ENCODE measurements at regions not wholly inside any gene's neighbourhood (a gene's known extent, or its start where the extent isn't known, plus 50 kb on each side); places are given as distances from the start of the nearest gene placed in this dataset.

DNA sequence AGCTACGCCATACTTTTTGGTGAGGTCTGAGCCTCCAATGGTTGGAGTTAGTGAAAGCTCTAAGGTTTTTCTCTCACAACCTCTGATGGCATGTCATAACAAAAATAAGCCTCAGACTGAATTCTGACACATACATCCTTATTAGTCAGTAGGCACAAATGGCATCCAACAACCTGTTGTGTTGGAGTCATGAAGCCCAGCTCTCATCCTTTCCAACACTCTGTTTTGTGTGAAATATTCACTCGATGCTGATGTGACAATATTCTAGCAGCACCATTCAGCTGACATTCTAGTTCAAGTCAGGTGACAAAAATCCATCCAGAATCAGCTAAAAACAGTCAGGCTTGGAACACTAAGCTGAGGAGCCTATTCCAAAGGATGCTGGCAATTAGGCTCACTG lies 603.2 kb upstream of the ID2 start:
- H3K36me3 Mint-ChIP-seq (ENCODE audit: low read depth): peaks cover 7% of the 10 kb centered on the region
- H3K4me1 Mint-ChIP-seq (ENCODE audit: low read depth): peaks cover 20% of the 10 kb centered on the region
- H3K9me3 Mint-ChIP-seq: peaks cover 9% of the 10 kb centered on the region
- no peaks in the 10 kb centered on the region for H3K27me3 Mint-ChIP-seq
- intact Hi-C loops (cut with micrococcal nuclease): no loop called here
- no peak overlapping the region for H3K4me3 Mint-ChIP-seq
- H3K27ac Mint-ChIP-seq: no peak overlapping the region

DNA sequence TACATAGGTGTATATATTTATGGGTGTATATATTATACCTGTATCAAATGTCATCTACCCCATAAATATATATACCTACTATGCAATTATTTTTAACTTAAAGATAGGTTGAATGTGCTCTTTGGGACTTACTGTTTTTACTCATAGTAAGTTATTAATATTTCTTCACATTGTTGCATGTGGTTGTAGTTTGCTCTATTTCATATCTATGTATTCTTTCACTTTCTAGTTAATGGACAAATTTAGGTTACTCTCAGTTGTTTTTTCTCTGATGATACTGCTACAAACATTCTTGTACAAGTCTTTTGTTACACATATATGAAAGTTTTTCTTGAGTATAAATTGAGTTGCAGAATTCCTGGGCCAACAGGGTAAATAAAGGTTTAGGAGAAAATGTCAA lies 601.8 kb upstream of the ID2 start:
- Mint-ChIP-seq H3K4me1 (ENCODE audit: low read depth) (peaks cover 20% of the 10 kb centered on the region), H3K4me3 (no peak overlapping the region), H3K9me3 (peaks cover 9% of the 10 kb centered on the region), H3K27ac (no peak overlapping the region), H3K36me3 (ENCODE audit: low read depth) (peaks cover 7% of the 10 kb centered on the region), H3K27me3 (no peaks in the 10 kb centered on the region)
- intact Hi-C loops (cut with micrococcal nuclease): no loop called here

DNA sequence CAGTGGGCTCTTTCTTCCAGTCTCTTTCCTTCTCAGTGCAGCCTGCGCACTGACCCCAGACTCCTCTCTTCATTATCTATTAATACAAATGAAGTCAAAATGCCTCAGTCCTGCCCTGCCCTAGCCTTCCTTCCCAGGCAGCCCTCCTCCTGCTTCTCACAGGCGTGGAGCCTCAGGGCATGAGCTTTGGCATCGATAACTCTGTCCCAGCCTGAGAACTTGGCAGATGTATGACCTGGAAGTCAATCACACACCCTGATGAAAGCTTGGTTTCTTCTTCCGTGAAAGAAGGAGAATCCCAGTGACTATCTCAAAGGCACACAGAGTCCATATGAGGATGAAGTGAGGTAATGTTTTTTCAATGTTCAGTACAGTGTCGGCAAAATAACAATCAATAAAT lies 600.7 kb upstream of the ID2 start:
- H3K36me3 Mint-ChIP-seq (ENCODE audit: low read depth): peaks cover 7% of the 10 kb centered on the region
- H3K4me1 Mint-ChIP-seq (ENCODE audit: low read depth): peaks cover 12% of the 10 kb centered on the region
- no peak overlapping the region for H3K4me3 Mint-ChIP-seq
- peaks cover 9% of the 10 kb centered on the region for H3K9me3 Mint-ChIP-seq
- no peaks in the 10 kb centered on the region for H3K27me3 Mint-ChIP-seq
- H3K27ac Mint-ChIP-seq: peak overlapping the region; percentile 47
- intact Hi-C loops (cut with micrococcal nuclease): no loop called here

DNA sequence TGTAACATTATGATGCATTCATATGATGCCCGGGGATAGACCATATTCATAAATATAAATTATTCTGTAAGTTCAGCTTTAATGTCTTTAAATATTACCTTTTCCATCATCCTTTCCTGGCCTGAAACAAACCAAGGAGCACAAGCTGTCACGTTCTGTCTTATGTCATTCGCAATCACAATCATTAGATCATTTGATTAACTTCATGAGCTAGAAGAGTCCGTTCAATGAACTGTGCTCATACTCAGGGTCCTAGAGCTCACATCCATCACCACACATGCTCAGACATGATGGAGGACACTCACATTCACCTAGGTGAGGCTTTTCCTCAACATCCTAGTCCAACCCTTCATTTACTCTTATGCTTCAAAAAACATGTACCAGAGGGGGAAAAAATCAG lies 599.0 kb upstream of the ID2 start:
- no peaks in the 10 kb centered on the region for H3K27me3 Mint-ChIP-seq
- H3K27ac Mint-ChIP-seq: no peak overlapping the region
- intact Hi-C loops (cut with micrococcal nuclease): no loop called here
- peaks cover 17% of the 10 kb centered on the region for H3K4me1 Mint-ChIP-seq (ENCODE audit: low read depth)
- no peaks in the 10 kb centered on the region for H3K9me3 Mint-ChIP-seq
- H3K4me3 Mint-ChIP-seq: no peak overlapping the region
- H3K36me3 Mint-ChIP-seq (ENCODE audit: low read depth): no peaks in the 10 kb centered on the region

DNA sequence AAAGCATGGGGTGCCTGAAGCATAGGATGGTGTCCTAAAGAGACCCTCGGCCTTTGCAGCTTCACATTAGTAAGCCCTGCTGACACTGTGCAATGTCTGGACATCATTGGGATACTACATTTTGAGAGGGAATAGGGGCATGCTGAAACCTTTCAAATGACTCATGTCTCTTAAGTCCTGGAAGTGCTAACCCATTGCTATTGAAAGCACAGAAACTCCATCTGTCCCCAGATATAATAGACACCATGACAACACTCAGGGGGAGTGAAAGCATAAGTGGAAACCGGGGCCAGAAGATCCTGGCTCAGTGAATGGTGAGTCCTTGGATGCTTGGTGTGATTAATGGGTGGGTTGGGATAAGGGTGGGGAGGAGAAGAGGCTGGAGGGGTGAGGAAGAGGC lies 595.5 kb upstream of the ID2 start:
- intact Hi-C loops (cut with micrococcal nuclease): no loop called here
- Mint-ChIP-seq H3K4me1 (ENCODE audit: low read depth) (peaks cover 17% of the 10 kb centered on the region), H3K27ac (no peak overlapping the region), H3K4me3 (no peak overlapping the region), H3K9me3 (no peaks in the 10 kb centered on the region), H3K27me3 (no peaks in the 10 kb centered on the region), H3K36me3 (ENCODE audit: low read depth) (no peaks in the 10 kb centered on the region)

DNA sequence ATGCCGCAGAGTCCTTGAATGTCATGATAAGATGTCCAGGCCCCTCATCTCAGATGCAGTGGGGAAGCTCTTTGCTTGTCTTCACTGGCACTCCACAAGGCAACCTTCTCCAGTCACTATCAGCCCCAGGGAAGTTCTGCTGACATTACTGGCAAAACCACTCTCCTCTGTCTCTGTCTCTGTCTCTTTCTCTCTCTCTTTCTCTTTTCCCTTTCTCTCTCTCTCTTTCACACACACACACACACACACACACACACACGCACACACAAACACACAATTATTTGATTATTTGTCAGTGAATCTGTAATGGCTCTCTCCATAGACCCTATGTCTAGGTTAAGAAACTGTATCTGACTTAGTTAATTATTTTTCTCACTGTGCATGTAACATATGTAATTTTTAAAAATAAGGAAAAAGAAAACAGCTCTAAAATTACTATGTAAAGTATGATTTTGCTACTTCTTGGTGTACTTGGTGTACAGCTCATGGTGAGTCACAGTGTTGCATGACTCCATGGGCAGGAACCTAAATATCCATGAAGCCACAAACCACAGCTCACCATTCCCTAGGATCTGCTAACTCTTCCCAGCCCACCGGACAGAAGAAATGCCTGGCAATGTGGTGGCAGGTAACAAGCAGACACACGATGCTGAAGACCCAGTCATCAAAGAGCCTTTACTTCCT lies 594.9 kb upstream of the ID2 start:
- no peaks in the 10 kb centered on the region for H3K27me3 Mint-ChIP-seq

DNA sequence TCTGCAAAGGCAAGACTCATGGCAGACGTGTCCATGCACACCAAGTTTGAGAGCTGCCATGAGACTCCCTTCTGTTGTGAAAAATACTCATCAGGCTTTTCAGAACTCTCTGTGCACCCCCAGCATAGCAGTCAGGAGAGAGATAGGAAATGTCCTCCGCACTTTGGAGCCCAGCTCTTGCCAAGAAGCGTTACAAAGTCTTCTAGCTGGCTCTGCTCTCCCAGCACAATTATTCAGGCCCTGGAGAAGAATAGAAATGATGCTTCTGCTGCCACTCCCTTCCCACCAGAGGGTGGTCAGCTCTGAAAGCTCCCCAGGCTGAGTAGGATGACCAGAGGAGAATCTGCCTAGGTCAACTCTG lies 594.4 kb upstream of the ID2 start:
- H3K4me1 Mint-ChIP-seq (ENCODE audit: low read depth): peaks cover 17% of the 10 kb centered on the region

More for the DNA sequence above, 594.9 kb upstream of the ID2 start:
- H3K36me3 Mint-ChIP-seq (ENCODE audit: low read depth): no peaks in the 10 kb centered on the region
- H3K27ac Mint-ChIP-seq: no peak overlapping the region
- no peaks in the 10 kb centered on the region for H3K9me3 Mint-ChIP-seq
- intact Hi-C loops (cut with micrococcal nuclease): no loop called here
- H3K4me3 Mint-ChIP-seq: no peak overlapping the region
- H3K4me1 Mint-ChIP-seq (ENCODE audit: low read depth): peaks cover 17% of the 10 kb centered on the region

DNA sequence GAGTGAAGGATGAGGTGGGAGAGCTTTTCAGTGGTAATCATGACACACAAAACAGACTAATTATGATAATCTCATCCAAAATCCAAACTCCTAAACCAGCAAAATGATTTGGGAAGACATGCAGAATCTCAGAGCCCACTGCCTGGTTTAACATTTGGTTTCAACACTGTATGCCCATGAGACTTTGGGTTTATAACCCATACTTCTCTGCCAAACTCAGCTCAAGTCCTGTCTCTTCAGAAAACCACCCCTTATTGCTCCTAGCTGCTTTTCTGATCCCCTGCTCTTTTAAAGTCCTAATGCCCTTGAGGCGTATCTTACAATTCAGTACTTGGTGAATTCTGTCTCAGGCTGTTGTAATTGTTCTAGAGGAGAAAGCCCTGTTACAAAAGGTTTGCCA lies 593.0 kb upstream of the ID2 start:
- Mint-ChIP-seq H3K4me1 (ENCODE audit: low read depth) (peaks cover 17% of the 10 kb centered on the region), H3K27ac (no peak overlapping the region), H3K27me3 (no peaks in the 10 kb centered on the region), H3K9me3 (no peaks in the 10 kb centered on the region), H3K4me3 (no peak overlapping the region), H3K36me3 (ENCODE audit: low read depth) (no peaks in the 10 kb centered on the region)
- intact Hi-C loops (cut with micrococcal nuclease): no loop called here

More for the DNA sequence above, 594.4 kb upstream of the ID2 start:
- no peaks in the 10 kb centered on the region for H3K9me3 Mint-ChIP-seq
- no peaks in the 10 kb centered on the region for H3K36me3 Mint-ChIP-seq (ENCODE audit: low read depth)
- intact Hi-C loops (cut with micrococcal nuclease): no loop called here
- no peak overlapping the region for H3K4me3 Mint-ChIP-seq
- no peak overlapping the region for H3K27ac Mint-ChIP-seq
- no peaks in the 10 kb centered on the region for H3K27me3 Mint-ChIP-seq

DNA sequence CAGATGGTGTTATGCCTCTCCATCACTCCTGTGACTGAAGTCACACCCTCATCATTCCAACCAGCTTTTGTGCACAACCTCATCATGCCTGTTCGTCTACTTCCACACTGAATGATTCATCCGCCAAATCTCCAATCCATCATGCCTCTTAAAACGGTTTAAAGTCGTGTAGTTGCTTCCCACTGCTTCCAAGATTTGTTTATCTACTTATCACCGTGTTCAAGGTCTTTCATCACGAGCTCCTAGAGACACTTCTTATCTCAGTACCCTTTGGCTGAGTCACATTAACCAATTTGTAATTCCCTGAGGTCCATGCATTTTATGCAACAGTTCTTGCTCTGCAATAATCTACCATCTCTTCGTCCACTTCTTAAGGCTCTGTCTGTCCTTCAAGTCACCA lies 592.3 kb upstream of the ID2 start:
- no peaks in the 10 kb centered on the region for H3K36me3 Mint-ChIP-seq (ENCODE audit: low read depth)
- no peak overlapping the region for H3K27ac Mint-ChIP-seq
- no peaks in the 10 kb centered on the region for H3K9me3 Mint-ChIP-seq
- intact Hi-C loops (cut with micrococcal nuclease): no loop called here
- H3K27me3 Mint-ChIP-seq: no peaks in the 10 kb centered on the region
- H3K4me3 Mint-ChIP-seq: no peak overlapping the region
- H3K4me1 Mint-ChIP-seq (ENCODE audit: low read depth): peaks cover 17% of the 10 kb centered on the region

DNA sequence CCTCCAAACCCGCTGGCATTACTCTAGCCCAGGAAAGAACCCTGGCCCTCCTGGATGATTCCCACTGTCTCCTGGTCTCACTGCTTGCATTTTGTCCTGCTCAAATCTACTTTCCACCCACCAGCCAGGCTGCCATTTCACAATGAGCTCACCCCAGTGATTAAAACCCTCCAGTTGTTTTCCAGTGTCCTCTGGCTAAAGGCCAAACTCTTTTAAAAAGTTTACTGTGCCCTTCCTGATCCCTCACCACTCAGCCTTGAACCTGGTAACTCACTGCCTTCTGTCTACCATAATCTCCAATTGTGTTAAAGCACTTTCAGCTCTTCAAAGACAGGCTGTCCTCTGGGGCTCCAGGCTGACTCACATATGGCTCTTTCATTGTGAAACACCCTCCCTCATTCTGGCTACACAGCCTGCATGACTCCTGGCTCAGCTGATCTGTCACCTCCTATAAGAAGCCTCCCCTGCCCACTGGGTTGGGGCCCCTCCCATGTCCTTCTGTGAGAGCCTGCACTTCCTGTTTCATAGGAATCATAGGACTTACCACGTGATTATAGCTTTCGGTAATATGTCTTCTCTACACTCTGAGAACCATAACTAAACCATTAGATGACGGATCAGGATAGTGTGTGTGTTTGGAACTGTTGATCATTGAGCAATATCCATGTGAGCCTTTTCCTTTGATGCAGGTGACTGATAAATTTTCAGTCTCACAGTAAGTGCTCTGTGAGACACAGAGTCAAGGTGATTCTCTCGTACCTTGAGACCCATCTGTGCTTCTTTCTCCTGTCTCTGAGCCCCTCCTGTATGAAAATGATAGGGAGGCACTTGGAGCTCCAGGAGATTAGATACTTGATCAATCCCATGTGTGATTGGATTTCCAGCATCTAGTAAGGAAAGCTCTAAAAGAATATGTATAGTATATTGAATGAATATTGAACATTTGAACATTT lies 590.8 kb upstream of the ID2 start:
- peaks cover 16% of the 10 kb centered on the region for H3K4me1 Mint-ChIP-seq (ENCODE audit: low read depth)
- no peak overlapping the region for H3K27ac Mint-ChIP-seq
- H3K27me3 Mint-ChIP-seq: no peaks in the 10 kb centered on the region
- intact Hi-C loops (cut with micrococcal nuclease): no loop called here
- H3K4me3 Mint-ChIP-seq: no peak overlapping the region
- H3K36me3 Mint-ChIP-seq (ENCODE audit: low read depth): no peaks in the 10 kb centered on the region
- no peaks in the 10 kb centered on the region for H3K9me3 Mint-ChIP-seq

DNA sequence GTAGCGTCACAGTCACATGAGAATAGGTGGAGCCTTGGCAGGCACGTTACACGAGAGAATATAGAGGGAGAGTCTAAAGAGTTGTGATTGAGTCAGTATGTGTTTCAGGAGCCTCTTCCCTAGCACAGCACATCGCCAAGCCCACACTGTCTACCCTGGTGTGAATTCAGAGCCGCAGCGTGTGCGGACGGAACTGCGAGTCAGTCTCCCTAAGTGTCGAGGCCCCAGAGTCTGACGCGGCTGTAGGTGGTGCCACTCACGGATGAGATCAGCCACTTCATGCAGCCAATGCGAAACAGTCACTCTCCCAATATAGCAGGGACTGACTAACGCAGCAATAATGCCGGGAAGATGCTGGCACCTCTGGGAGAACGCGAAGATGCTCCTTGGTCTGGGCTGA lies 587.3 kb upstream of the ID2 start:
- Mint-ChIP-seq H3K36me3 (ENCODE audit: low read depth) (no peaks in the 10 kb centered on the region), H3K27ac (no peak overlapping the region), H3K9me3 (no peaks in the 10 kb centered on the region), H3K4me3 (no peak overlapping the region), H3K27me3 (no peaks in the 10 kb centered on the region), H3K4me1 (ENCODE audit: low read depth) (no peaks in the 10 kb centered on the region)
- intact Hi-C loops (cut with micrococcal nuclease): no loop called here

DNA sequence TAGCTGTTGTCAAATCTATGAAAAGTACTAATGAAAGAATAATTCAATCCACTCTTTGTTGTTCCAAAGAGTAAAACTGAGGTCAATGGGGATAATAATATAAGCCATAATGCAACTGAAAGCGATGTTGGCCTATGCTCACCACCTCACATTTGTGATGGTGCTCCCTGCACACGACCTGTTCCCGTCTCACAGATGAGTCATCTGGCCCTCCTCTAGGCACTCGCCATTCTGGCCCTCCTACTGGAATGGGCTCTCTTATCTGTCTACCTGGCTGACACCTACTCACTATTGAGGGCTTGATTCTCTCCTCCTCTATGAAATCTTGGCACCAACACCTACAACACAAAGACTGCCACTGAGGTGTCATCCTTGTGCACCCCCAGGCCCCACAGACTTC lies 585.9 kb upstream of the ID2 start:
- H3K36me3 Mint-ChIP-seq (ENCODE audit: low read depth): no peaks in the 10 kb centered on the region
- H3K27me3 Mint-ChIP-seq: no peaks in the 10 kb centered on the region
- no peak overlapping the region for H3K27ac Mint-ChIP-seq
- no peaks in the 10 kb centered on the region for H3K4me1 Mint-ChIP-seq (ENCODE audit: low read depth)
- intact Hi-C loops (cut with micrococcal nuclease): no loop called here
- no peaks in the 10 kb centered on the region for H3K9me3 Mint-ChIP-seq
- no peak overlapping the region for H3K4me3 Mint-ChIP-seq

DNA sequence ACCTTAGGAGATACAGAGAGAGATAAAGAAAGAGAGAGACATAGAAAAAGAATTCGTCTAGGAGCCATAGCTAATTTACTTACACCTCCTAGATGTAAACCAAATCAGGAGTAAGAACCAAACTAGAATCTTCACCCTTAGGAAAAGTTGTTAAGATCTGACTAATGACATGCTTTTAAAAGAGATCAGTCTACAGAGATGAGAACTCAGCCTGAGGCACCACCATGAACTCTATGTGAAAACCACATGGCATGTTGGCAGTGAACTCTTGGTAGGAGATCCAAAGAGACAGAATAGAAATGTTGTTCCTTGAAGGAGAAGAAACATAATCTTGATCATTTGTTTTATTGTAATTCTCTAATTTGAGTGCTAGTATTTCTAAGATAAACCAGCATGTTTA lies 585.4 kb upstream of the ID2 start:
- no peaks in the 10 kb centered on the region for H3K4me1 Mint-ChIP-seq (ENCODE audit: low read depth)
- no peaks in the 10 kb centered on the region for H3K9me3 Mint-ChIP-seq
- H3K4me3 Mint-ChIP-seq: no peak overlapping the region
- no peaks in the 10 kb centered on the region for H3K27me3 Mint-ChIP-seq
- no peaks in the 10 kb centered on the region for H3K36me3 Mint-ChIP-seq (ENCODE audit: low read depth)
- intact Hi-C loops (cut with micrococcal nuclease): no loop called here
- H3K27ac Mint-ChIP-seq: no peak overlapping the region

DNA sequence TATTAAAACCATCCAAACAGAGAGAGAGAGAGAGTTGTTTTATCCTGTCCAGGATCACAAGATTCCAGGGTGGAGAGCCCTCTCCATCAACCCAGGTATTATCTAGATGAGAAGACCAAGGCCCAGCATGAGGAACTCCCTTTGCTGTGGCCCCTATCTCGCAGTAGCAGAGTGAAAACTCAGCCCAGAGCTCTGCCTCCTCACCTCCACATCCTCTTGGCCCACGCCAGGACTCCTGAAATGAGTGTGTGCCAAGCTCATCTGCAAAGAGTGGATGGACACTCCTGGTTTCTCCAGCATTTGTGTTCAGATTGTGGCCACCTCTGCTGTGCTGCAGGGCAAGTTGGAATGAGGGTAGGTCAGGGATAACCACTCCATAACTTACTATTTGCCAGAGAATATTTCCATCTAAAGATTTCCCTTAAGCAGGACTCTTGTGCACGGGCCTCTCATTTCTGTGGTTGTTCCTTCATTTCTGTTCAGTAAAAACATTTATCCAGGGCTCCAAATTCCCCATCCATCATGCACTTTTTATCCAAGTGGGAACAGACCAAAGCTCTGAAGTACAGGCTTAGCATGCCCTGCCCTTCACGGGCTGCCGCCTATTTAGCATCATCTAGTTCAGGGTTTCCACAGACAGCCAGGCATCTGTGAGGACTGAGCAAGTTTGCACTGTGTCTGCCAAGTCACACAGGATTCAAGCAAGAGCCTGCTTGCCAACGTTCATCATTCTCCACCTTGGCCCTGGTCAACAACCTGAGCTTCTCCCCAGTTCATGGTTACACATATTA lies 583.2 kb upstream of the ID2 start:
- Mint-ChIP-seq H3K27ac (no peak overlapping the region), H3K4me1 (ENCODE audit: low read depth) (no peaks in the 10 kb centered on the region), H3K36me3 (ENCODE audit: low read depth) (no peaks in the 10 kb centered on the region), H3K27me3 (no peaks in the 10 kb centered on the region), H3K4me3 (no peak overlapping the region), H3K9me3 (no peaks in the 10 kb centered on the region)
- intact Hi-C loops (cut with micrococcal nuclease): no loop called here

All from dendritic cell treated with granulocyte-macrophage colony-stimulating factor and Interleukin-4, amounts not matched to agents 40 ng/mL and 50 ng/mL, for 4 days (primary cell).